ENCODE measurements at regions not wholly inside any gene's neighbourhood (a gene's known extent, or its start where the extent isn't known, plus 50 kb on each side); places are given as distances from the start of the nearest gene placed in this dataset.

GRCh38 chr6:163754866-163755265 lies 340.3 kb downstream of the QKI start:
- ChIA-PET POLR2A (ENCODE audit: unreplicated experiment) (no interaction called here), CTCF (no interaction called here)
- no peak overlapping the region for H3K56ac ChIP-seq (ENCODE audit: extremely low read depth, insufficient read depth, low read length)
- H3K79me1 ChIP-seq (ENCODE audit: low read depth in 1 of 2, low read length in 2 of 2) = no peaks in the 10 kb centered on the region
- no peak overlapping the region for H3K18ac ChIP-seq (ENCODE audit: low read depth, low read length)
- H2BK5ac ChIP-seq (ENCODE audit: low read depth, low read length, poor library complexity, severe bottlenecking) = no peak overlapping the region
- ATAC-seq (ENCODE audit: low read depth) = no peak
- no peak overlapping the region for H2BK15ac ChIP-seq (ENCODE audit: low read depth, low read length)
- no peak overlapping the region for H3K4me2 ChIP-seq (ENCODE audit: low read depth, low read length)
- H3K4me1 ChIP-seq (ENCODE audit: control insufficient read depth, insufficient read depth, low read length) = peaks cover 3% of the 10 kb centered on the region; the same call in 1 of the 2 replicates
- H2BK20ac ChIP-seq (ENCODE audit: low read depth, low read length) = no peak overlapping the region
- no peak overlapping the region for H3K27ac ChIP-seq (ENCODE audit: insufficient read depth, low read length)
- 33% methylated on average over 3 of the region's 5 CpGs; no CpG with 5 or more reads in 1 of the 2 experiments for WGBS, 2 experiments (ENCODE audit: extremely low coverage in 2 of 2, insufficient read length in 1 of 2)
- dilution Hi-C loops (cut with HindIII; ENCODE audit: low sequenced_read_pairs, unreplicated experiment) = no loop called here
- H3K4me3 ChIP-seq (ENCODE audit: insufficient read depth, low read depth, low read length) = no peak overlapping the region
- H3K14ac ChIP-seq (replicated peaks; ENCODE audit: low read depth, low read length) = no peak overlapping the region
- no peak overlapping the region for H3K9ac ChIP-seq (ENCODE audit: low read depth, low read length)
- no peak for TF ChIP-seq ELK1 (IDR thresholded peaks at IDR 0.05; ENCODE audit: borderline replicate concordance, low read depth, low read length)
- TF ChIP-seq CEBPB (IDR thresholded peaks at IDR 0.05; ENCODE audit: low read depth, low read length) = no peak
- TF ChIP-seq MXI1 (IDR thresholded peaks at IDR 0.05; ENCODE audit: borderline replicate concordance, low read depth, low read length) = no peak
- TF ChIP-seq CTCF (conservative IDR thresholded peaks at IDR 0.05; ENCODE audit: low read depth, low read length) = no peak
- no peak overlapping the region for H4K91ac ChIP-seq (ENCODE audit: insufficient read depth, low read depth, low read length)
- no peaks in the 10 kb centered on the region for H4K20me1 ChIP-seq (ENCODE audit: insufficient read depth, low read length)
- no peaks in the 10 kb centered on the region for H3K36me3 ChIP-seq (ENCODE audit: control insufficient read depth, insufficient read depth, low read length)
- intact Hi-C loops (cut with micrococcal nuclease) = no loop called here
- no peak overlapping the region for H2BK120ac ChIP-seq (ENCODE audit: low read depth, low read length)
- H4K8ac ChIP-seq (ENCODE audit: low read depth in 2 of 2, low read length in 2 of 2) = no peak overlapping the region
- H3K23ac ChIP-seq (ENCODE audit: low read depth, low read length) = no peak overlapping the region
- H3K27me3 ChIP-seq (ENCODE audit: control insufficient read depth, insufficient read depth, low read length) = no peaks in the 10 kb centered on the region
- BruUV-seq (replicated peaks) = no TSS peak
- H2AK5ac ChIP-seq (ENCODE audit: low read depth, low read length) = no peak overlapping the region
- peaks cover 4% of the 10 kb centered on the region; the same call in 1 of the 2 replicates for H3K9me3 ChIP-seq (ENCODE audit: control insufficient read depth, insufficient read depth, low read length)
- H4K5ac ChIP-seq (ENCODE audit: low read depth, low read length) = no peak overlapping the region
- no peak overlapping the region for H2AK9ac ChIP-seq (replicated peaks; ENCODE audit: low read depth, low read length, poor library complexity)
- no peak for DNase-seq
- no peaks in the 10 kb centered on the region; the same call in 1 of the 2 replicates for H3K9me1 ChIP-seq (ENCODE audit: insufficient read depth, low read length)
- H3K4ac ChIP-seq (ENCODE audit: low read depth, low read length) = no peak overlapping the region
- no peak overlapping the region for H2AFZ ChIP-seq (replicated peaks; ENCODE audit: low read length, poor library complexity)
- in situ Hi-C loops (cut with MboI; ENCODE audit: low sequenced_read_pairs) = no loop called here

Measured in IMR-90 (cell line).